Activated T-cell treated with anti-CD3 and anti-CD28 coated beads for 4 hours (primary cell): ENCODE measurements at regions not wholly inside any gene's neighbourhood (a gene's known extent, or its start where the extent isn't known, plus 50 kb on each side); places are given as distances from the start of the nearest gene placed in this dataset.

Experiments
- DNase-seq: peaks from one replicate; pipeline ENCODE4 v3.0.0-alpha.2; 2020

- no peak for DNase-seq
Observed at GRCh38 chr20:24256307-24256706, 213.1 kb upstream of the SYNDIG1 start.

GRCh38 chr20:24254480-24254879, 214.9 kb upstream of the SYNDIG1 start:
- DNase-seq: no peak

GRCh38 chr20:24253321-24253720, 216.1 kb upstream of the SYNDIG1 start:
- DNase-seq: no peak

GRCh38 chr20:24245094-24245493, 224.3 kb upstream of the SYNDIG1 start:
- DNase-seq: no peak

- DNase-seq: no peak
Observed at GRCh38 chr20:24242763-24243162, 226.7 kb upstream of the SYNDIG1 start.

- DNase-seq: no peak
Observed at GRCh38 chr20:24241466-24241865, 228.0 kb upstream of the SYNDIG1 start.

- DNase-seq: no peak
Observed at GRCh38 chr20:24236963-24237362, 232.5 kb upstream of the SYNDIG1 start.

GRCh38 chr20:24236201-24236600, 233.2 kb upstream of the SYNDIG1 start:
- DNase-seq: no peak

GRCh38 chr20:24235296-24236175, 233.9 kb upstream of the SYNDIG1 start:
- DNase-seq: no peak

- DNase-seq: no peak
Observed at GRCh38 chr20:24227600-24227999, 239.0 kb upstream of the GGTLC1 start.

GRCh38 chr20:24212494-24212893, 223.9 kb upstream of the GGTLC1 start:
- no peak for DNase-seq

- no peak for DNase-seq
Observed at GRCh38 chr20:24211972-24212371, 223.4 kb upstream of the GGTLC1 start.

- no peak for DNase-seq
Observed at GRCh38 chr20:24210356-24210755, 221.8 kb upstream of the GGTLC1 start.

- DNase-seq: no peak
Observed at GRCh38 chr20:24208652-24209051, 220.1 kb upstream of the GGTLC1 start.

- no peak for DNase-seq
Observed at GRCh38 chr20:24207803-24208300, 219.3 kb upstream of the GGTLC1 start.

GRCh38 chr20:24206995-24207394, 218.4 kb upstream of the GGTLC1 start:
- DNase-seq: no peak

GRCh38 chr20:24203526-24204183, 215.1 kb upstream of the GGTLC1 start:
- no peak for DNase-seq

GRCh38 chr20:24199501-24199900, 210.9 kb upstream of the GGTLC1 start:
- no peak for DNase-seq

GRCh38 chr20:24194143-24194542, 205.6 kb upstream of the GGTLC1 start:
- DNase-seq: no peak

GRCh38 chr20:24190905-24191304, 202.3 kb upstream of the GGTLC1 start:
- DNase-seq: no peak

- DNase-seq: no peak
Observed at GRCh38 chr20:24185791-24186190, 197.2 kb upstream of the GGTLC1 start.

GRCh38 chr20:24181151-24181550, 192.6 kb upstream of the GGTLC1 start:
- DNase-seq: no peak

- no peak for DNase-seq
Observed at GRCh38 chr20:24169256-24169655, 180.7 kb upstream of the GGTLC1 start.

GRCh38 chr20:24166412-24166811, 177.8 kb upstream of the GGTLC1 start:
- no peak for DNase-seq

- no peak for DNase-seq
Observed at GRCh38 chr20:24166123-24166381, 177.5 kb upstream of the GGTLC1 start.
